Omental fat pad (tissue), 3 donors: ENCODE measurements at regions not wholly inside any gene's neighbourhood (a gene's known extent, or its start where the extent isn't known, plus 50 kb on each side); places are given as distances from the start of the nearest gene placed in this dataset.

Experiments
- ATAC-seq: fragments of 150-250 bp; one replicate; pipeline ENCODE4 v1.9.1; 2016; ENCODE audit warnings: mild to moderate bottlenecking, moderate library complexity; ENCODE audit not compliant: low FRiP score
- DNase-seq: peaks from one replicate; pipeline ENCODE4 v3.0.0-alpha.2; 2019; ENCODE audit warnings: low spot score
- CTCF ChIP-seq, 3 donors: fragments of 450-650 bp; IDR thresholded peaks; one replicate each; pipeline ENCODE4 v1.5.1; 2016 to 2017; ENCODE audit warnings: antibody characterized with exemption in 3 of 3, mild to moderate bottlenecking in 3 of 3, moderate library complexity in 2 of 3

DNA sequence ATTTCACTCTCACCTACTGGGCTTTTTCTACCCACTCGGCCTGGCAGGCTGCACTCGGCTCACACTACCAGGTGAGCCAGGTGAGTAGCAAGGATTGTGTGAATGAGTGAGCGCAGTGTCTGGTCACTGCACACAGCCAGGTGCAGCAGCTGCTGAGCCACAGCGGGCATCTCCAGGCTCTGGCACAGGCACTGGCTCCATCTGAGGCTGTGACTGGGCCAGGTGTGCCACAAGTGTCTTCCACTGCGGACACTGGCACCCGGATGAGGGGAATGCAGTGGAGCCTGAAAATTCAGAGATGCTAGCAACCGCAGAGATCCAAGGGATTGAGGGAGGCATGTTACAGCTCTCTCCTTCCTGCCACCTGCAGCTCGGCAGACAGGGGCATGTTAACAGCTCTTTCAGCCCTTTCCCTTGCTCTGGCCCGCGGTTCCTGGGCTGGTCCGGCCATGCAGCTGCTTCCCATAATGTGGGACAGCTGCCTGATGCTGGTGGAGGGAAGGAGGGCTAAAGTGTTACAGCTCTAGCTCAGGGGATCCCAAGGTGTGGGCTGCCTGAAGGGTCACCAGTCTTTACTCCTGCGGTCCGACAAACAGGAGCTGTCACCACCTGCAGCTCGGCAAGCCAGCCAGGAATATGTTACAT, 1038.3 kb downstream of the AMY1C start:
- no peak for TF ChIP-seq CTCF (IDR thresholded peaks at IDR 0.05)
- DNase-seq (no peak), ATAC-seq (no peak)

DNA sequence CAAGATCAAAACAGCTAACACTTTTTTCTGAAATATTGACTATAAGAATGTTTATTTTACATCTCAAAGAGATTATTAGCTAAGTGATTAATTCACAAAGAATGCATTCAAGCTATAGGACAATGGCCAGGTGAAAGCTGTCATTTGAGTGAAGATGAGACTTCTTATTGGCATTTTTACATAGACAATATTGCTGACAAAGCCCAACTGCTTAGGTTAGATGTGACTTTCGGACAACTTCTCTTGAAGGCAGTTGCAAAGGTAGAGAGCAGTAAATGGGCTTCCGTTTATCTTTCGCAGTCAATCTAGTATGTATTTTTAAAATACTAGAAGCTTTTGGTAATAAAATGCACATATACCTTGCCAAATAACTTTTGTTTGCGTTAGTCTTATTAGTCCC, 1041.3 kb downstream of the AMY1C start:
- ATAC-seq (no peak), DNase-seq (no peak)
- no peak for TF ChIP-seq CTCF (IDR thresholded peaks at IDR 0.05)

DNA sequence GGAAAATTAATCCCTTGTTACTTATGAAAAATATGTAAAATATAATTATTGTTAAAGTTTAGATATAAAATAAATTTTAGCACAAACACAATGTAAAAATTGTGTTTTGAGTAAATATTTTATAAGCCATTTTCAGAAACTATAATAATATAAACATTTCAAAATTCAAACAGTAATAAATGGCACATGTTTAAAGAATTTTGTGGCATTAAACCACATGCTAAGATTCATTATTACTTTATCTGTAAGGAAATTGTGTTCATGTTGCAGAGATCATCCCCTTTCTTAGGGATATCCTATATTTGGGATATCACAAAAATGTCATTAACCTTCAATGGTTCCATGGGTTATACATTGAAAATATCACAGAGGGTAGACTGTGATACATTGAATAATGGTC, 1044.3 kb downstream of the AMY1C start:
- ATAC-seq, result no peak

DNA sequence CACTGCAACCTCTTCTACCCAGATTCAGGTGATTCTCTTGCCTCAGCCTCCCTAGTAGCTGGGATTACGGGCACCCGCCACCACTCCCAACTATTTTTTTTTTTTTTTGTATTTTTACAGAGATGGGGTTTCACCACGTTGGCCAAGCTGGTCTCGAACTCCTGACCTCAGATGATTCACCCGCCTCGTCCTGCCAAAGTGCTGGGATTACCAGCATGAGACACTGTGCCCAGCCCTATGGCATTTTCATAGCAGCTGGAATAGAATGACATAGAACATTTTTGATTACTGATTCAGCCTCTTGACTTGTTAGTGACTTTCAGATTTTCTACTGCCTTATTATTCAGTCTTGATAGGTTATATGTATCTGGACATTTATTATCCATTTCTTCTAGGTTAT, 1046.2 kb downstream of the AMY1C start:
- no peak for TF ChIP-seq CTCF (IDR thresholded peaks at IDR 0.05)
- no peak for DNase-seq
- no peak for ATAC-seq

More for the DNA sequence above, 1044.3 kb downstream of the AMY1C start:
- DNase-seq, result no peak
- no peak for TF ChIP-seq CTCF (IDR thresholded peaks at IDR 0.05)

DNA sequence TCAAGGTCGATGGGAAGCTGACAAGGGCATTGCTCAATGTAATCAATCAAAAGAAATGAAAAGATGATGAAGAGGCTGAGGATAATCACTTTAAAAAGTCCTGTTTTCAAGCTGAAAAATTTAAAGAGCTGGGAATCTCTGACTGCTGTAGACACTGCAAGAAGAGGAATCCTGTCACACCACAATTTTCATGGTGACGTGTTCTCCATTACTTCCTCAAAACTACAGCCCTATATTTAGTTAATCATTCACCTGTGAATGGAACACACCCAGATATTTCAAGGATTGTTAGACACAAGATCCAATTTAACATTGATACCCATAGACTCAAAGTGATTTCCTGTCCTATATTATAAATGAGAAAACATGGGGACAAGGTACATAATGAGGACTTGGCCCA, 1048.3 kb downstream of the AMY1C start:
- DNase-seq (no peak), ATAC-seq (no peak)
- TF ChIP-seq CTCF (IDR thresholded peaks at IDR 0.05), result no peak

DNA sequence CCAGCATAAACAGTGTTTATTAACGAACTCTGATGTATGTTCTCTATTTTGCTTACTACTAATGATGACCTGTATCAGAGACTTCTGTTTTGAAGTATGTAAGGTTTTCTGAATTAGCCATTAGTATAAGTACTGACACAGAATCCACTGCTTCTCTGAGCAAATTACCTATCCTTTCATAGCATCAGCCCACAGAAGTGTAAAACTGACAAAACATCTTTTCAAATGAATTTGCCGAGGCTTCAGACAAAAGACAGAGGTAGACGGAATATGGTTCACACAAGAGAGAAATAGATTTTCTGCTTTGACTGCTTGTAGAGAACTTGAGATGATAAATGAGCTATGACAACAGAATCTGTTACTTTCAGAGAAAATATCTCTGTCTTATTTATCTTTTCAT, 1051.6 kb downstream of the AMY1C start:
- DNase-seq (no peak), ATAC-seq (no peak)
- TF ChIP-seq CTCF (IDR thresholded peaks at IDR 0.05), result no peak

- no peak for TF ChIP-seq CTCF (IDR thresholded peaks at IDR 0.05)
- ATAC-seq, result no peak
These were observed 1054.4 kb downstream of the AMY1C start for GRCh38 chr1:104804147-104804546.

More at GRCh38 chr1:104804147-104804546, 1054.4 kb downstream of the AMY1C start:
- DNase-seq, result no peak
